Breast epithelium (tissue), 3 donors: ENCODE measurements at regions not wholly inside any gene's neighbourhood (a gene's known extent, or its start where the extent isn't known, plus 50 kb on each side); places are given as distances from the start of the nearest gene placed in this dataset.

Source experiments
- CTCF ChIP-seq, 3 donors: fragments of 450-650 bp; IDR thresholded peaks; one replicate each; pipeline ENCODE4 v1.5.1; 2016 to 2017; ENCODE audit warnings: antibody characterized with exemption in 3 of 3, mild to moderate bottlenecking in 3 of 3, moderate library complexity in 3 of 3
- POLR2A ChIP-seq: fragments of 450-650 bp; IDR thresholded peaks from one replicate; pipeline ENCODE4 v1.6.1; 2016; ENCODE audit warnings: antibody characterized with exemption, mild to moderate bottlenecking, moderate library complexity

GRCh38 chr7:49631960-49632359 is 141.5 kb upstream of the VWC2 start:
- TF ChIP-seq POLR2A (no peak), CTCF (IDR thresholded peaks at IDR 0.05) (no peak)
